ENCODE measurements at regions not wholly inside any gene's neighbourhood (a gene's known extent, or its start where the extent isn't known, plus 50 kb on each side); places are given as distances from the start of the nearest gene placed in this dataset.
A peak's percentile ranks its signal among the peaks of the same experiment; 100 is the strongest.

DNA sequence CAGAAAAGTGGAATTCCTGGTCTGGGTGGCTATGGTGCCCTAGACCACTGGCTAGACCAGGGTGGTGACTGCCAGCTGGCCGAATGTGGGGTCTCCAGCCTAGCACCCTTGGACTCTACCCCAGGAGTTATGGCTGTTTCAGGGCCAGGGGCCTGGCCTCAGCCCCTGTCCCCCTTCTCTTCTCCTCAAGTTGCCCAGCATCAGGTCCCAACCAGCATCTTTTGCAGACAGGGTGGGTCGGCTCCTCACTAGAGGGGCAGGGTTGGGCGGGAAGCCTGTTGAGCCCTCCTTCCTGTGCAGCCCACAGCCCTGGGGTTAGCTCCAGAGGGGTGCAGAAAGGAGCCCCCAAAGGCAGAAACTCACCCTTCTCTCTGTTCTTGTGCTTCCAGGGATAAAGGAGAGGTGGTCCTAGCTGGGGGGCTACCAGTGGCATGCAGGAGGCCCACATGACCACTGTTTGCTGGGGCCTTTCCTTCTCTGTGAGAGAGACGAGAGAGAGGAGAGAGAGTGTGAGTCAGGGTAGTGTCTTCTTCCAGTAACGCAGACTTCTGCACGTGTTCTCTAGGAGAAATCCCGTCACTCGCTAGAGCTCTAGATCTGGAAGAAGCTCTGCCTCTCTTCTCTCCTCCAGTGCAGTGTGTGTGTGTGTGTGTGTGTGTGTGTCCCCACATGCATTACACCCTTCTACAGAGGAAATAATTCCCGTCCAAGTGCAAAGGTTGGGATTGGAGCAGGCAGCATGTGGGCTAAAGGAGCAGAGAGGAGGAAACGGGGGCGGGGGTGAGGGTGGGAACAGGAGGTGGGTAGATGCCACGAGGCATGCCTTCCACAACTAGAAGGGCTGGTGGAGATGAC lies 209.4 kb downstream of the SEC14L1 start:
- in situ Hi-C loops (cut with HindIII; ENCODE audit: low pct_ligation_motif_present, low pct_unique_long_range_greater_than_20kb, low sequenced_read_pairs): loop anchor here (25.0 kb wide), 1 partner anchor 87 kb away; no protein-coding TSS in a partner anchor
- no peak for DNase-seq

DNA sequence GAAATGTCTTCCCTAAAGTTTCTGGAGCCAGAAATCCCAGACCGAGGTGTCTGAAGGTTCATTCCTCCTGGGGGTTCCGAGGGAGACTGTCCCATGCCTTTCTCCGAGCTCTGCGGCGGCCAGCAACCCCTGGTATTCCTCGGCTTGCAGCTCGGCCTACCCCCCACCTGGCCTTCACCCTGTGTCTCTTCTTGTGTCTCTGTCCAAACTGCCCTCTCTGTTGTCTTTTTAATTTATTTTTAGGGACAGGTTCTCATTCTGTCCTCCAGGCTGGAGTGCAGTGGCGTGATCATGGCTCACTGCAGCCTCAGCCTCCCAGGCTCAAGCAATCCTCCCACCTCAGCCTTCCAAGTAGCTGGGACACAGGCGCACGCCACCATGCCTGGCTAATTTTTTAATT lies 211.7 kb downstream of the SEC14L1 start:
- in situ Hi-C loops (cut with HindIII; ENCODE audit: low pct_ligation_motif_present, low pct_unique_long_range_greater_than_20kb, low sequenced_read_pairs): no loop called here
- DNase-seq: no peak

DNA sequence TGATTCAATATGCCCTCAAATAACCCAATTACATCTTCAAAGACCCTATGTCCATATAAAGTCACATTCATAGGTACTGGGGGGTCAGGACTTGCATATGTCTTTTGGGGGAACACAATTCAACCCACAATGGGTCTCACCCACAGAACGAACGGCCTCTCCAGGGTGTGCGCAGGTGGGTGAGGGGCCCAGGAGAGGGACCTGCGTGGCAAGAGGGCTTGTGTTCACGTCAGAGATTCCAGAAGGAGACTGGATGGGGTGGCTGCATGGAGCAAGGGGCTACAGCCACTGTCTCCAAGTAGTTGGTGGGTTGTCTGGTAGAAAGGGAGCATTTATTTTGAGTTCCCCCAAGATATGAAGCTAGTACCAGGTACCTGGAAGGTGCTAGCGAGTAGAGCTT lies 212.2 kb downstream of the SEC14L1 start:
- DNase-seq: no peak
- in situ Hi-C loops (cut with HindIII; ENCODE audit: low pct_ligation_motif_present, low pct_unique_long_range_greater_than_20kb, low sequenced_read_pairs): no loop called here

DNA sequence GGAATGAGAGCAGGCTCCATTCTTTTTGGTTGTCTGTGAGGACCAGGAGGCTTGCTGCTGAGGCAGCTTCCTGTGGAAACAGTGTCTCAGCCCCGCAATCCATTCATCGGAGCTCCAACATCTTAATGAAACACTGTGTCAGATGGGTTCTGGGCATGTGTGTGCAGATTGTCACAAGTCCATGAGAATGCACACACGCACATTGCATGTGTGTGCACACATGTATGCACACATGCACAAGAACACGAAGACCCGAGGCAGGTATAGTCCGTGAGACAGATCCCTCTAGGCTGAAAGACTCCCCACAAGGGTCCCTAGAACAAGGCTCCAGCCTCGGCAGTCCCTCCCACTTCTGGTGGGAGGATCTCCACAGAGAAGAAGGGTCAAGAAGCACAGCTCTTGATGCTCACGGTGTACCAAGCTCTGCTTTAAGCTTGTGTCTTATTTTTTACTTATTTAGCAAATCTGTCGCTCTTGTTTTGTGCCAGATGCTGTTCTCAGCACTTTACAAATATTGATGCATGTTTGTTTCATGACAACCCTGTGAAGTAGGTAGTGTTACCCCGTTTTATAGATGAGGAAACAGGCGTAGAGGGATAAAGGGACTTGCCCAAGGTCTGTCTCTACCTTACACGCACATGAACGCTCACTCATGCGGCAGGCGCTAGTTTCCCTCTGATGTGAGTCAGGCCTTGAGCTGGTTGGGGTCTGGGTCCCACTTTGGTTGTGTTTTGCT lies 213.1 kb downstream of the SEC14L1 start:
- no peak for DNase-seq
- in situ Hi-C loops (cut with HindIII; ENCODE audit: low pct_ligation_motif_present, low pct_unique_long_range_greater_than_20kb, low sequenced_read_pairs): no loop called here

DNA sequence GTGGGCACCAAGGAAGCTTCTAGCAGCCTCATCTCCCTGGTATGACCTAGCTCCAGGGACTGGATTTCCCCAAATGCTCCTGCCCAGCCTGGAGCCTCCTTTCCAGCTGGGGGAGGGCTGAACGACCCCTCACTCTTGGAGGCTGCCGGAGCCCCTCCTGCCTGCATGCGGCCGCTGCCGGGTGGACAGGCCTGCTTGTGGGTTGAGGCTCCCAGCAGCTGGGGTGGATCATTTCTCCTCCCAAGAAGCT lies 213.6 kb downstream of the SEC14L1 start:
- DNase-seq: no peak
- in situ Hi-C loops (cut with HindIII; ENCODE audit: low pct_ligation_motif_present, low pct_unique_long_range_greater_than_20kb, low sequenced_read_pairs): no loop called here

DNA sequence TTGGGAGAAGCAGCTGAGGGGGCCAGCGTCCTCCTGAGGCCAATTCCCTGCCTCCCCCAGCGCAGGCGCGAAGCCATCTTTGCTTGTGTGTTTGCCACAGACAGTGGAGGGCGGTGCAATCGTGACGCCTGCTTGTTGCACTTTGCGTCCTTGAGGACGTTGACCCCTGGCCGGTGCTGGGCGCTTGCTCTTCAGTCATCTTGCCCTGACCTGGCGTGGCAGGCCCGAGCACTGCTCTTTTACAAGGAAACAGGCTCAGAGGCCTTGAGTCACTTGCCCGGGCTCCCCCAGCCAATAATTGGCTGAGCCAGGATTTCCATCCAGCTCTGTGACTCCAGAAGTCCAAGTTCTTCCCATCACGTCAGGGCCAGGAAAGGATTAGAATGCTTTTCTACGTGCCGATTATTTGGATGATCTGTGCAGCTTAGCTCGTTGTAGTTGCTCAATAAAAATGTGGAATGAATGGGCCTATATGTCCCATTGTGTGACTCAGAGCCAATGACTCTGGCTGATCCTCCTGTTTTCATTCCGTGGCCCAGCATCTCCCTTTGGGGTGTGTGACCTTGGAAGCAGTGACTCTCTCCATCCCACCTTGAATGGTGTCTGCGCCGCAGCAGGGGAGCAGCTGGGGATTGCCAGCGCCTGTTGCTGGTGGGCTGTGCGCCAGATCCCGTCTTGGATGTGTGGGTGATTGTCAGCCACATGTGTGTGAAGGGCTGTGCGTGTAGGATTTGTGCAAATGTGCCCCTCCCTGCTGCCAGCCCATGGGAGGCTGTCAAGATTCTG lies 214.1 kb downstream of the SEC14L1 start:
- in situ Hi-C loops (cut with HindIII; ENCODE audit: low pct_ligation_motif_present, low pct_unique_long_range_greater_than_20kb, low sequenced_read_pairs): no loop called here
- DNase-seq: no peak

DNA sequence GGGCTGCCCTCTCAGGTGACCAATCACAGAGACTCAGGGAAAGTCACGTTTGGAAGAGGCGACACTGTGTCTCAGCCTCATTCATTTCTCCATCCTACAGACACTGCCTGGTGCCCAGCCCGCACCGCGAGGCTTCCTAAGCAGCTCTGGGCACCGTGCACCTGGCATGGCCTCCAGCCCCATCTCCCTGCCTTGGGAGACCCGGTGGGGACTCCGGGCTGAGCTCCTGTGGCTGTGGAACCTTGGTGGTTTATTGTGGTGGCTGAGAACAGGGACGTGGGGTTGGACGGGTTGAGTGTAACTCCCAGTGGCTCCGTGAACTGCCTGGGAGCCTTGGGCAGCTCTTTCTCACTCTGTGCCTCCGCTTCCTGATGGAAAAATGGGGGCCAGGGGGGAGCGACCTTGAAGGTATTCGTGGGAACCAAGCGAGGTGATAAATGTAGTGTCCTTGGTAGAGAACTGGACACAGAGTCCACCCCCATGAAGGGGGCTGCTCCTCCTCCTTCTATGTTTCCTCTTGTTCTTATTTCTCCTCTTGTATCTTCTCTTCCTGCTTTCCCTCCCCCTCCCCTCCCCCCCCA lies 215.4 kb downstream of the SEC14L1 start:
- DNase-seq: peak; percentile 20
- in situ Hi-C loops (cut with HindIII; ENCODE audit: low pct_ligation_motif_present, low pct_unique_long_range_greater_than_20kb, low sequenced_read_pairs): no loop called here

DNA sequence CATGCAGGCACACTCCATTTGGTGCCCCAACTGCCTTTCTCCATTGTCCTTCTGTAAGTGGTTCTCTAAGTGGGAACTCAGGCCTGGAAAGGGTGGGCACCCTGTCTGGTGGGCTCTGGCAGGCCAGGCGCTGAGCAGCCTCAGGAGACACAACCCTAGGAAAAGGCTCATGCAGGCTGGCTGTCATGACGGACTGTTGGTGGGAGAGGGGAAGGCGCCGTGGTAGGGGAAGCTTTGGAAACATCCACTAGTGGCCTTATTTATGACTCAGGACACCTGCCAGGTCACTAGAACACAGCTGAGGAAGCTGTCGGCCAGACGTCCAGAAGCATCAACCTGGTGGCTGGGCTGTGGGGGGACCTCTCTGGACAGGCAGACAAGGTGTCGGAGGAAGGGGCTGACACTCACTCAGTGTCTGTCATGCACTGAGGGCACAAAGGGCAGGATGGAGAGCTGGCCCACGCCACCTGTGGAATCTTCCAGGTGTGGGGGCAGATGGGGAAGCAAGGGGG lies 216.0 kb downstream of the SEC14L1 start:
- no peak for DNase-seq
- in situ Hi-C loops (cut with HindIII; ENCODE audit: low pct_ligation_motif_present, low pct_unique_long_range_greater_than_20kb, low sequenced_read_pairs): no loop called here

DNA sequence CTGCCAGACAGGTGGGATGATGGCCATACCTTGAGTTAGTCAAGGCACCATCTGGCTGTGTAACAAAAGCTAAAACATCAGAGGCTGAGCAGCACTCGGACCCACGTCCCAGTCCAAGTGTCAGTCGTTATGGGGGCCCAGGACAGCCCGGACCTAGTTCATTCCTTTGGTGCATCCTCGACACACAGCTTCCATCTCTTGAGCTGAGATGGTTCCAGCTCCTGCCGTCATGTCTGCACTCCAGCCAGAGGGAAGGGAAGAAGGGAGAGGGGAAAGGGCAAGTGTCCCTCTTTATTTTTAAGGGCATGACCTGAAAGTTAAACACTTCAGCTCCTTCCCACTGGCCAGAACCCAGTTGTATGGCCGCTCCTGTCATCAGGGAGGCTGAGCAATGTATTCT lies 218.0 kb downstream of the SEC14L1 start:
- no peak for DNase-seq
- in situ Hi-C loops (cut with HindIII; ENCODE audit: low pct_ligation_motif_present, low pct_unique_long_range_greater_than_20kb, low sequenced_read_pairs): no loop called here

DNA sequence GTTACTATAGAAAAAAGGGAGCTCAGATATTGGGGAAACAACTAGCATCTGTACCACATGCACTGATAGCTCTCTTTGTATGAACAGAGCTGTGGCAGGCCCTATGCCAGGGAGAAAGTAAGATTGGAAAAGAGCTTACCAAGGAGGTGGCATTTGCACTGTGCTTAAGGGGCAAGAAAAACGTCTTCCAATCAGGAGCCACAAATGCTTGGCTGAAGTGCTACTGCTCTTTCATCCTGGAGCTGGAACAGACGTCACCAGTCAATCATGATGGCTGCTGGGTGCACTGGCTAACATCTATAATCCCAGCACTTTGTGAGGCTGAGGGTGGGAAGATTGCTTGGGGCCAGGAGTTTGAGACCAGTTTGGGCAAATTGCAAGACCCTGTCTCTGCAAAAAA lies 218.5 kb downstream of the SEC14L1 start:
- no peak for DNase-seq
- in situ Hi-C loops (cut with HindIII; ENCODE audit: low pct_ligation_motif_present, low pct_unique_long_range_greater_than_20kb, low sequenced_read_pairs): no loop called here

DNA sequence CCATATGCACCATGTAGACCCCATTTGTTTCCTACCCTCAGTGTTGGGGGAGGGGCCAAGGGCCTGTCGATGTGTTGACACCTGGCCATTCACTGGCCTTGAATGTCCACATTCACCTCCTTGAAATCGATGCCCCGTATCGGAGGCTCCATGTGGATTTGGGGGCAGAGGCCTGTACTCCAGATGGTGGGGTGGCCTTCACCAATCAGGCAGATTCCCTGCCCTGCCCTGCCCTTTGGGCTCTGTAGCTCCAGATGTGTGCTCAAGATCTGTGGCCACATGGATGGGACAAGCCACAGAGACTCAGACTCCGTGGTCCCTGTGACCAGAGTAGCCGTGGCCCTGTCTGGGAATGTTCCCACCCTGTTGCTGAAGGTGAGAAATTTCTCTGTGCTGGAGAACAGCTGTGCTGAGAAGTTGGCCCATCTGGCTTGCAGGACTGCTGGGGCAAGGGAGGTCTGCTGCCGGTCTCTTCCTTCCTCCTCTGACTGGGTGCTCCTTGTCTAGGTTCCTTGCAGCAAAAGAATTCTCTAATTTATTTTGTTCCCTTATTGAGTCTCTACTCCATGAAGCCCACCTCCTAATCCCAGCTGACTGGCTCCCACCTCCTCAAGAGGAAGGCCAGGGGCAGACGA lies 221.3 kb downstream of the SEC14L1 start:
- no peak for DNase-seq

DNA sequence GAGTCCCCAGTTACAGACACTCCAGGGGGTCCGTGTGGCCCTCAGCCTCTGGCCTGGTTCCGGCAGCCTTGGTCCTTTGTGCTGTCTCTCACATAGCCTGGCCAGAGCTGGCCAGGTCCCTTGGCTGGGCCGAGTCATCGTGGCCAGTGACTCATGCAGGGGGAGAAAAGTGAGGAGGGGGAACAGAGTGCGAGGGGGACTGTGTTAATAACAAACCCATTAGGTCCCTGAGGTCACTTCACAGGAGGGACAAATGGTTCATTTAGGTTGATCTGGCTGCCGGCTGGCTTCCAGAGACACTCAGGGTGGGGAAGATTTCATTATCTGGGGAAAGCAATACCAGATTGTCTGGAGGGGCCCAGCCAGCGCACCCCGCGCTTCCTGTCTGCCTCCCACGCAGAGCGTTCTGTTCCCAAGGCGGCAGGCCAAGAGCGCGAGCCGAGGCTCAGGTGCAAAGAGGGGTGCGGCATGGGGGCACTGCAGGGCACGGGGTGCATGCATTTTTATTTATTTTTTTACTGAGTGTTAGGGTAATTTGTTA lies 223.1 kb downstream of the SEC14L1 start:
- in situ Hi-C loops (cut with HindIII; ENCODE audit: low pct_ligation_motif_present, low pct_unique_long_range_greater_than_20kb, low sequenced_read_pairs): no loop called here
- DNase-seq: peak; percentile 70

More for the DNA sequence above, 221.3 kb downstream of the SEC14L1 start:
- in situ Hi-C loops (cut with HindIII; ENCODE audit: low pct_ligation_motif_present, low pct_unique_long_range_greater_than_20kb, low sequenced_read_pairs): no loop called here

DNA sequence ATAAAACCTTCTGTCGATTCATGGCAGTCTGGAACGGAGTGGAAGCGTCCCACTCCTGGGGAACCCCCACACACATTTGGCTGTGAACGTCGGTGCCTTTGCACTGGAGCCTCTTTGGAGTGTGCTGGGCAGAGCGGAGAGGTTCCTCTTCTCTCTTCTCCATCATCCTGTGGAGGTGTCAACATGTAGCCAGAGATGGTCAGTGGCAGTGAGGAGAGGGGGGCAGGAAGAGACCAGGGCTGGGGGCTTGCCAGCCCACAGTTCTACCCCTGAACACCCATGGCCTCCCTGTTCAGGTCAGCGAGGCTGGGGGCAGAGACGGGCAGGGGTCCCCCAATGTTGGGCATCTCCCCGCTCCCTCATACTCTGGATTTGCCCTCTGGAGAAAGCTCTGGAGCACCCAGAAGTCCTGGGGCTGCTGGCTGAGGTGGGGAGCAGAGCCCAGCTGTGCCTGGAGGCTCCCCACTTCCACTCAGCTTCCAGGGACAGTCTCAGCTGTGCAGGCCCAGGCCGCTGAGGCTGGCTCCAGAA lies 223.7 kb downstream of the SEC14L1 start:
- no peak for DNase-seq
- in situ Hi-C loops (cut with HindIII; ENCODE audit: low pct_ligation_motif_present, low pct_unique_long_range_greater_than_20kb, low sequenced_read_pairs): no loop called here

DNA sequence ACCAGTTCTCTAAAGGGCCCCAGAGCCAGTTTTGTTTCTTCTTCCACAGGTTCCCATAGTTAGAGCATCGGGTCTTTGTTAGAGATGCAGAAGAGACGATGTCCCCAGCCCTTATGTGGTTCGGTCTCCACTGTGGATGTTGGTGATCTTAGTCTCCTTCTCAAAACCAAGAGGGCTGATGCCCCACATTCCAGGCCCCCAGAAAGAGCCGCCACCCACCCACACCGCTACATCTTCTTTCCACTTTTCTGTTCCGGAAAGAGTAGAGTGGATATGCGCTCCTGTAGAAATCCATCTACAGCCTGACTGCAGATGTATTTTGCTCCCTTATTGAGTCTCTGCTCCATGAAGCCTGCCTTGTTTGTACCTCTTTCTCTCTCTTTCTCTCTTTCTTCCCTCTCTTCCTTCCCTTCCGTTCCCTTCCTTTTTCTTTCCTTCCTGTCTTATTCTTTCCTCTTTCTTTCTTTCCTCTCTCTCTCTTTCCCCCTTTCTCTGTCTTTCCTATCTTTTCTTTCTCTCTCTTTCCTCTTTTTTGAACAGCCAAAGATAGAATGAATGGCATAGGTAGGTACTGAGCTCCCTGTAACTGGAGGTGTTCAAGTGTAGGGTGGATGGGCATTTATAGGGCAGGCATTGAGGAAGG lies 224.3 kb downstream of the SEC14L1 start:
- no peak for DNase-seq
- in situ Hi-C loops (cut with HindIII; ENCODE audit: low pct_ligation_motif_present, low pct_unique_long_range_greater_than_20kb, low sequenced_read_pairs): no loop called here

DNA sequence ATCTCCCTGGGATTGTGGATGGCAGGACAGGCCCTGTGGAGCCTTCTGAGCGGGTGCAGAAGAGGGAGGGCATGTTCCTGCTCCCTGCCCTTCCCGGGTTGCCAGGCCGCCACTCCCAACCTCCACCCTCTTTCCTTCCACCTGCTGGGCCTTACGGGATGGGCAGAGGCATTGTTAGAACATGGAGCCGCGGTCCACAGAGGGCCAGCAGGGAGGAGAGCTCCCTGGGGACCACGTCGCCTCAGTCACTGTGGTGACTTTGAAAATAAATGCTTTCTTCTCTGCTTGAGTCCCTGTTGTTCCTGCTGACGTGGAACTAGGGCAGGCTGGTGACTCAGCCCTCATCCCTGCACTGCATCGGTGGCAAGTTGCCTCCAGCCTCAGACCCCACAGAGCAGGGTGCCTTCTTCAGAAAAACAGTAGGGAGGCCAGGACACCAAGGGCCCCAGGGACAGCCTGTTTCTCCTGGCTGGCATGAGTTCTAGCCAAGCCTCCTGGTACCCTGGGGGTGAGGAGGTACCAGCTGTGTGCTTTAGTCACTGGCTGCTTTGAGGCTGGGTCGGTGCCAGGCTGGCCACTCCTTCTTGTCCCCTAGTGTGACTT lies 224.9 kb downstream of the SEC14L1 start:
- in situ Hi-C loops (cut with HindIII; ENCODE audit: low pct_ligation_motif_present, low pct_unique_long_range_greater_than_20kb, low sequenced_read_pairs): no loop called here
- DNase-seq: peak; percentile 71

DNA sequence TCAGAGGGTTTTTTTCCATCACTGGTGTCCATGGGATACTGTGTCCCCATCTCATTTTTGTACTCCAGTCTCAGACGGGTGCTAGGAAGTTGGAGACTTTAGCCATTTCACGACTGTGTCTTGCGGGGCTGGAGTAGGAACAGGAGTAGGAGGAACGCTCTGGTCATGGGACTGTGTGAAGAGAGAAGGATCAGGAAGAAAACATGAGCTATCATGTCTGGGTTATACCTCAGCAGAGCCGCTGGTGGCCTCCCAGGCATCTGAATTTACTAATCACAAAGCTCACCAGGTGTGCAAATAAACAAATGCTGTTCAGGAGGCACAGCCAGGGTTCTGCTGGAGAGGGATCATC lies 225.4 kb downstream of the SEC14L1 start:
- no peak for DNase-seq
- in situ Hi-C loops (cut with HindIII; ENCODE audit: low pct_ligation_motif_present, low pct_unique_long_range_greater_than_20kb, low sequenced_read_pairs): no loop called here

DNA sequence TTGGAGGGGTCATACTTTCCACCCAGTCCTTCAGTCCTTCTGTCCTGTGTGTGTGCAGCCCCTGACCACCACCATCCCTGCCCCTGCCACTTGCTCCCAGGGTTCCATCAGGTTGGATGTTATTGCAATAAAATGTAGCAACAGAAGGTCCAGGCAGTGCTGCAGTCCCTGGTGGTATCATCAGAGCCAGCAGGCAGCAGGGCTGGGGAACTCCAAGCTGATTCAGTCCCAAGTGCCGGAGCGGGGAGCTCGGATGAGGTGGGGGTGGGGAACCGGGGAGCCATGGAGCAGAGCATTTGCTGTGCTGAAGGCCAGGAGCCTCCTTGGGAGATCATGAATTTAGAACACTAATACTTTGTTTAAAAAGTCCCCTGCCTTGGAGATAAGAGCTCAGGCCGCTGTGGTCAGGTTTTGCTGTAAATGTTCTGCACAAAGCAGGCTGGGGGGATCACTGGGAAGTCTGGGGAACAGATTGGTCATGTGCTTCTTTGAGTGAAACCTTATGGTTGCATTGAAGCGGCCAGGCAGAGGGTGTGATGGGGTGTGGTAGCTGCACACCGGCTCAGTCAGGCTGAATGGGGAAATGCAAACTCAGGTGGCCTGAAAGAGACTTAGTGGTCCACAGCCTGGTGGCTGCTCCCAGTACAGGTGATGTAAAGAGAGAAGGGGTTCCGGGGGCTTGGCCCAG lies 225.9 kb downstream of the SEC14L1 start:
- DNase-seq: no peak
- in situ Hi-C loops (cut with HindIII; ENCODE audit: low pct_ligation_motif_present, low pct_unique_long_range_greater_than_20kb, low sequenced_read_pairs): no loop called here

Data from ACHN (cell line).